Rectal smooth muscle tissue (tissue), 1 donor: ENCODE measurements at regions not wholly inside any gene's neighbourhood (a gene's known extent, or its start where the extent isn't known, plus 50 kb on each side); places are given as distances from the start of the nearest gene placed in this dataset.

Experiments used
- H3K27ac ChIP-seq: one replicate; pipeline ENCODE4 v1.7.0; 2013; ENCODE audit warnings: low read depth, low read length, inconsistent platforms
- H3K27me3 ChIP-seq: one replicate; pipeline ENCODE4 v1.7.0; 2013; ENCODE audit warnings: low read length; ENCODE audit not compliant: control insufficient read depth, insufficient read depth
- H3K36me3 ChIP-seq: one replicate; pipeline ENCODE4 v1.7.0; 2013; ENCODE audit warnings: low read length; ENCODE audit not compliant: control insufficient read depth, insufficient read depth
- H3K4me1 ChIP-seq: one replicate; pipeline ENCODE4 v1.7.0; 2013; ENCODE audit warnings: low read length; ENCODE audit not compliant: control insufficient read depth, insufficient read depth
- H3K4me3 ChIP-seq: one replicate; pipeline ENCODE4 v1.7.0; 2013; ENCODE audit warnings: low read length
- H3K9ac ChIP-seq: one replicate; pipeline ENCODE4 v1.7.0; 2013; ENCODE audit warnings: low read length

GRCh38 chrX:39145859-39146258, 344.6 kb downstream of the MID1IP1 start:
- Histone ChIP-seq H3K4me1 (no peaks in the 10 kb centered on the region), H3K27ac (no peak overlapping the region), H3K36me3 (no peaks in the 10 kb centered on the region), H3K9ac (no peak overlapping the region), H3K27me3 (no peaks in the 10 kb centered on the region), H3K4me3 (no peak overlapping the region)

DNA sequence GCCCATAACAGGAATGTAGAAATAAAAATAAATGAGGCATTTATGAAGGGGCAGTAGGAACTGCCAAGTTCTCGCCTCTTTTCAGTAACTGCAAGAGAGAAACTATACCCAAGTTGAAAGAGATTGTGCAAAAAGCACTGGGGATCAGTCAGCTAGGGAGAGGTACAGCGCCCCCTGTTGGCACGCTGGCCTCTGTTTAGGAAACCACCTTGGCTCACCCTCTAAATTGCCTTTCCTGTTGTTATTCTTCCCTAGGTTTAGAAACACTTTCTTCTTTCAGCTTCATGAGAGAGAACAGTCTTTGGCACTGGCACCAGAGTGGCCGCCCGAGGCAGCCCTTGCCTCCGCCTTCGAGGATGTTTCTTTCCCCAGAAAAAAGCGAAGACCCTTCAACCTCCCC, 348.5 kb downstream of the MID1IP1 start:
- H3K4me1 ChIP-seq, result no peaks in the 10 kb centered on the region
- H3K9ac ChIP-seq, result no peak overlapping the region
- no peaks in the 10 kb centered on the region for H3K27me3 ChIP-seq
- no peak overlapping the region for H3K4me3 ChIP-seq
- H3K27ac ChIP-seq, result no peak overlapping the region
- H3K36me3 ChIP-seq, result no peaks in the 10 kb centered on the region

DNA sequence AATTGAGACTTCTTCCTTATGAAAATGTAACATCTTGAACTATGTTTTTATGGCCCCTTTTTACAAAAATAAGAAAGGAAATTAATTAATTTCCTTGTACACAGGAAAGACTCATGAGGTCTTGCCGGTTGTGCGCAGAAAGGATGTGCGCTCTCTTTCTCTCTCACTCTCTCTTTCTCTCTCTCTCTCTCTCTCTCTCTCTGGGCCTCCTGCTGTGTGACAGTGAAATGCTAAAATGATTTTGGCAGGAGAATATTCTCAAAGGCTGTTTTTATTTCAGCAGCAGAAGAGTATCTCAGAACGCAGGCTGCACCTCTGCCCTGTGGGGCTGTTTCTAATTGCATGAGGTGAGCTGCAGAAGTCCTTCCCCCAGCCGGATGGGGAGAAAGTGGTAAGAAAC, 349.0 kb downstream of the MID1IP1 start:
- H3K9ac ChIP-seq, result no peak overlapping the region
- no peak overlapping the region for H3K27ac ChIP-seq
- H3K36me3 ChIP-seq, result no peaks in the 10 kb centered on the region
- H3K27me3 ChIP-seq, result no peaks in the 10 kb centered on the region
- no peaks in the 10 kb centered on the region for H3K4me1 ChIP-seq
- H3K4me3 ChIP-seq, result no peak overlapping the region

- H3K36me3 ChIP-seq, result no peaks in the 10 kb centered on the region
Observed at GRCh38 chrX:39150621-39151020, 349.4 kb downstream of the MID1IP1 start.

GRCh38 chrX:39152106-39152649, 350.9 kb downstream of the MID1IP1 start:
- Histone ChIP-seq H3K4me3 (no peak overlapping the region), H3K27ac (no peak overlapping the region), H3K4me1 (no peaks in the 10 kb centered on the region), H3K27me3 (no peaks in the 10 kb centered on the region), H3K36me3 (no peaks in the 10 kb centered on the region), H3K9ac (no peak overlapping the region)

More at GRCh38 chrX:39150621-39151020, 349.4 kb downstream of the MID1IP1 start:
- H3K27ac ChIP-seq, result no peak overlapping the region
- no peak overlapping the region for H3K4me3 ChIP-seq
- no peaks in the 10 kb centered on the region for H3K27me3 ChIP-seq
- no peaks in the 10 kb centered on the region for H3K4me1 ChIP-seq
- no peak overlapping the region for H3K9ac ChIP-seq

DNA sequence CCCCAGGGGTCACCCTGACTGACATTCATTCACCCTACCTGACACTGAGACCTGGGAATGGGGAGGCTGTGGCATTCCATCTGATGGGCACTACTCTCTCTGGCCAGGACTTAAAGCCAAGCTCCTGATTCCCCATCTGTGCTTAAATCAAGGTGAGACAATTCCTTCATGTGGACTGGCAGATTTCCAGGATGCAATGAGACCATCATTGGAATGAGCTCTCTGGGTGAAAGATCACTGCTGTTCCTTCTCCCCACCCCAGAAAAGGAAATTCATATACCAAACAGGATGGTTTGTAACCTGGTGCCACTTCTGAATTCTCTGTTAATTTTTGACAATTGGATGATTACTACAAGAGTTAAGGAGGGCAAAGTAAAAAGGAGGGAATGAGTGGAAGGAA, 354.8 kb downstream of the MID1IP1 start:
- H3K4me3 ChIP-seq, result no peak overlapping the region
- no peak overlapping the region for H3K9ac ChIP-seq
- no peaks in the 10 kb centered on the region for H3K27me3 ChIP-seq
- no peaks in the 10 kb centered on the region for H3K4me1 ChIP-seq
- H3K27ac ChIP-seq, result no peak overlapping the region
- no peaks in the 10 kb centered on the region for H3K36me3 ChIP-seq

DNA sequence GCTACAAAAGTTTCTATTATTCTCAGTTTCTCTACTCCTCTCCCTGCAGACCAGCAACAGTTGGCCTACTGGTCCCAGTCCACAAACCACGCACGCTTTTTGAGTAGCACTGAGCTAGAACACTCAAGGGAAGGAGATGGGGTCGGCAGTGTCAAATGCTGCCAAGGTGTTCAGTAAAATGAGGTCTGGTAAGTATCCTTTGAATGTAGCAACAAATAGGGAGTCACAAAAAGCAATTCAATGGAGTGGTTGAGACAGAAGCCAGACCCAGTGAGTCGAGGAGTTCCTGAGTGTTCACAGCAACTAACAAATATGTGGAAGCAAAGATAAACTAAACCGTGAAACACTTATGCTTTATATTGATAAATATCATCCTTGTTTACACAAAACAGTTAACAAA, 355.7 kb downstream of the MID1IP1 start:
- no peak overlapping the region for H3K27ac ChIP-seq
- no peaks in the 10 kb centered on the region for H3K27me3 ChIP-seq
- H3K4me3 ChIP-seq, result no peak overlapping the region
- H3K4me1 ChIP-seq, result no peaks in the 10 kb centered on the region
- H3K36me3 ChIP-seq, result no peaks in the 10 kb centered on the region
- no peak overlapping the region for H3K9ac ChIP-seq

GRCh38 chrX:39157796-39158195, 356.5 kb downstream of the MID1IP1 start:
- Histone ChIP-seq H3K4me3 (no peak overlapping the region), H3K27ac (no peak overlapping the region), H3K27me3 (no peaks in the 10 kb centered on the region), H3K9ac (no peak overlapping the region), H3K4me1 (no peaks in the 10 kb centered on the region), H3K36me3 (no peaks in the 10 kb centered on the region)

DNA sequence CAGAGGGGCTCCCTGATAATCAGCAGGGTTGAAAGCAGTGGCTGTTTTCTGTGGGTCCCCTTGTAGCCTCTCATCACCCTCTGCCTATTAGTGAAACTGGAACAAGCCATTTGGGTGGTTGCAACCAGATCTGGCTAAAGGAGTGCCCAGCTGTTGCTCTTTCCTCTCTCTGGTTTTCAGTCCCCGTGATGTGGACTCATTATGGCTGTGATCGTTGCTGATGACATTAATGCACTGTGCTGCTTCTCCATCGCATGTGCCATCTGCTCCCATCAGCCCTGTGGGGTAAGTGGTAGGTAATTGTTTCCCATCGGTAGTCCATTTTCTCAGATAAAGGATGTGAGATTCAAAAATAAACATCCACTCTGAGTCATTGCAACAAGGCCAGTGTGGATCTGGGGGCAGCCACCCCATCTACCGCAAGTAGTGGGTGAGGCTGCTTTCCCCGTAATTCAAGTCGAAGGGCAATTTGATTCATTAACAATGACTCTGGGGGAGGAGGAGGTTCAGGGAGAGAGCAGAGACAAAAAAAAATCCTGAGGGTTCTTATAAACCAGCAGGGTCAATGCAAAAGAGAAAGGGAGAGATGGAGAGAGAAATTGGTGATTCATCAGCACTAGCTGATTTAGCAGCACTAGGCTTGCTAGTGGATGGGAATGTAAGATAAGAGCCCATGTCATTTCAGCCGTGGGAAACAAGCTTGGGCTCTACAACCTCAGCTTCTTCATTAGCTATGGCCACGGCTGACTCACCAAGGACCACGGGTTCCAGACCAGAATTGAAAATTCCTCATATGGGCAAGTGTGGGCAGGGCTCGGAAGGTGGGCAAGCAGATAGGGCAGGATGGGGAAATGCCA, 357.8 kb downstream of the MID1IP1 start:
- no peaks in the 10 kb centered on the region for H3K27me3 ChIP-seq
- no peak overlapping the region for H3K4me3 ChIP-seq
- no peaks in the 10 kb centered on the region for H3K4me1 ChIP-seq
- no peak overlapping the region for H3K9ac ChIP-seq
- H3K27ac ChIP-seq, result no peak overlapping the region
- H3K36me3 ChIP-seq, result no peaks in the 10 kb centered on the region

DNA sequence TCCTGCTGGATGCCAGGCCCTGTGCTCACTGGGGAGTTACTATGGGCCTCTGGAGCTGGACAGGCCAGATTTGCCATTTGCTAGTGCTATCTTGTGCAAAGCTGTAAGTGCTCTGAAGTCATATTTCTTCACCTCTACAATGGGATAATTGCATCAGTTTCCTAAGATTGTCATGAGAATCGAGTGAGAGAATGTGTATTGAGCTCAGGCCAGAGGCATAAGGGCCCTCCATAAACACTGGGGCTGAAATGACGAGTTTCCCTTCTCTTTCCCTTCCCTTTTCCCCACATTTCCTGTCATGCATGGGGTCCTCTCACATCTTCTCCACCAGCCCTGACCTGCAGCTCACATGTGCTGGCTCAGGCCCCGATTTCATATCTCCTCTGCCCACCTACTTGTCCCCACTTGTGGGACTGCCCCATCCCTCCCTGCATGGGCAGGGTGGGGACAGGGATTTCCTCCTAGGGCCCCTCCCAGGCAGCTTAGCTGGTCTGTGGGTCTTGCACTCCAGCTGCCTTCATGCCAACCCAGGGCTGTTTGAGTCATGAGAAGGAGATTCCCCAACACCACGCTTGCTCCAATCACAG, 358.8 kb downstream of the MID1IP1 start:
- H3K4me1 ChIP-seq, result no peaks in the 10 kb centered on the region
- H3K4me3 ChIP-seq, result no peak overlapping the region
- no peak overlapping the region for H3K9ac ChIP-seq
- H3K27ac ChIP-seq, result no peak overlapping the region
- no peaks in the 10 kb centered on the region for H3K27me3 ChIP-seq
- no peaks in the 10 kb centered on the region for H3K36me3 ChIP-seq

DNA sequence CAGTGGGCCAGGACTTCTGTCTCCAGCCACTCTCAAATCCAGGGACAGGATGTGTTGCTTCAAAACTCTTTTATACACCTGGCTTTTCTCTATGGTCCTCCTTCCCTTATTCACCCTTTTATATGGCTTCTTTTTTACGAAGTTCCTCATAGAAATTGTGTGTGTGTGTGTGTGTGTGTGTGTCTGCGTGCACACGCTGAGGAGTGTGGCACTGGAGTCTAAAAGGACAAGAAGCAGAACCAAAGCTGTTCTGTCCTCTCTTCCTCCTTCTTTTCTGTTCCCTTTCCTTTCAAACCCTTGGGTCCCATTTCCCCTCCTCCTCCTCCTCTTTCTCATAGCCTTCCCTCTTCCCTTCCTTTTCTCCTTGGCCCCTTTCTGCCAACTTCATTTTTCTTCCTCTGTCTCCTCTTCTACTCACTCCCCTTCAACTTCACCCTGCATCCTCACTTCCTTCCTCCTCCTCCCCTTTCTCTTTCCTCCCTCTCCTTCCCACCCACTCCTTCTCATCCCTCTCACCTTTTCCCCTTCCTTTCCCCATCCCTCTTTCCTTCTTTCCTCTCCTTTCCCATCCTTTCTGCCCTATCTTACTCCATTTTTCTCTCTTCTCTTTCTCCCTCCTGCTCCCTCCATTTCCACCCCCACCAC, 360.5 kb downstream of the MID1IP1 start:
- no peaks in the 10 kb centered on the region for H3K27me3 ChIP-seq
- H3K9ac ChIP-seq, result no peak overlapping the region
- H3K36me3 ChIP-seq, result no peaks in the 10 kb centered on the region
- H3K27ac ChIP-seq, result no peak overlapping the region
- no peak overlapping the region for H3K4me3 ChIP-seq
- no peaks in the 10 kb centered on the region for H3K4me1 ChIP-seq

DNA sequence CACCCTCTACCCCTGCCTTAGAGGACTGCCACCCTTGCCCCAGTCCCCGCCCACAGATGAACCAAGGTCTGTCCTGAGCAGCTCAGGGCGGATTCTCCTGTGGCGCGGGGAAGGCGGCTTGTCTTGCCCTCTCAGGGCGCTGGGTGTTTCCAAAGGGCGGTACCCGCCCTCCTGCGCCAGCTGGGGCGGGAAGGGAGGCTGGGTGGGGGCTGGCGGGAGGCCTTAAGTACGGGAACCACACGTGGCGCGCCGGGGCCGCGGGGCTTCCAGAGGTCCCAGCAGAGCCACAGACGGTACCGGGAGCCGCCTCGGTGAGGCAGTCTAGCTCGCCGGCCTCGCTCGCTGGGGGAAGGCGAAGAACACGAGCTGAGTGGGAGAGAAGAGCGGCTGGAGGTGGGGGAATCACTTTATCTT, 361.1 kb downstream of the MID1IP1 start:
- Histone ChIP-seq H3K27ac (no peak overlapping the region), H3K9ac (no peak overlapping the region), H3K36me3 (no peaks in the 10 kb centered on the region), H3K4me1 (no peaks in the 10 kb centered on the region), H3K4me3 (no peak overlapping the region), H3K27me3 (no peaks in the 10 kb centered on the region)
